ENCODE measurements at regions not wholly inside any gene's neighbourhood (a gene's known extent, or its start where the extent isn't known, plus 50 kb on each side); places are given as distances from the start of the nearest gene placed in this dataset.
"Not testable (repeated sequence)": the region's sequence is repeated elsewhere in the genome, so short reads cannot be mapped to it uniquely, and the experiment has no call there.

GRCh38 chrX:151042842-151043241, 59.7 kb downstream of the HMGB3 start:
- Mint-ChIP-seq H3K36me3 (ENCODE audit: low read depth) (no peaks in the 10 kb centered on the region), H3K27ac (no peak overlapping the region), H3K4me3 (no peak overlapping the region), H3K4me1 (ENCODE audit: low read depth) (peaks cover 6% of the 10 kb centered on the region), H3K9me3 (no peaks in the 10 kb centered on the region), H3K27me3 (peaks cover 7% of the 10 kb centered on the region)
- intact Hi-C loops (cut with micrococcal nuclease), result no loop called here

GRCh38 chrX:151066373-151066772, 83.2 kb downstream of the HMGB3 start:
- H3K9me3 Mint-ChIP-seq; intact Hi-C loops (cut with micrococcal nuclease); H3K27ac Mint-ChIP-seq; H3K27me3 Mint-ChIP-seq; H3K4me1 Mint-ChIP-seq (ENCODE audit: low read depth); H3K36me3 Mint-ChIP-seq (ENCODE audit: low read depth); H3K4me3 Mint-ChIP-seq: not testable (repeated sequence)

- Mint-ChIP-seq H3K4me3 (no peak overlapping the region), H3K9me3 (no peaks in the 10 kb centered on the region), H3K27ac (no peak overlapping the region), H3K4me1 (ENCODE audit: low read depth) (no peaks in the 10 kb centered on the region), H3K36me3 (ENCODE audit: low read depth) (no peaks in the 10 kb centered on the region), H3K27me3 (no peaks in the 10 kb centered on the region)
- intact Hi-C loops (cut with micrococcal nuclease), result no loop called here
Measured at GRCh38 chrX:151073767-151074166, 90.6 kb downstream of the HMGB3 start.

GRCh38 chrX:151081016-151081415, 95.4 kb upstream of the GPR50 start:
- Mint-ChIP-seq H3K9me3 (no peaks in the 10 kb centered on the region), H3K4me3 (no peak overlapping the region), H3K4me1 (ENCODE audit: low read depth) (peaks cover 5% of the 10 kb centered on the region), H3K36me3 (ENCODE audit: low read depth) (no peaks in the 10 kb centered on the region), H3K27ac (no peak overlapping the region), H3K27me3 (peaks cover 23% of the 10 kb centered on the region)
- intact Hi-C loops (cut with micrococcal nuclease), result no loop called here

- Mint-ChIP-seq H3K36me3 (ENCODE audit: low read depth) (no peaks in the 10 kb centered on the region), H3K27ac (no peak overlapping the region), H3K4me3 (peak overlapping the region; percentile 39), H3K9me3 (no peaks in the 10 kb centered on the region), H3K4me1 (ENCODE audit: low read depth) (peaks cover 5% of the 10 kb centered on the region), H3K27me3 (peaks cover 23% of the 10 kb centered on the region)
- intact Hi-C loops (cut with micrococcal nuclease), result loop anchor here (1.0 kb wide), 1 partner anchor 310 kb away; no protein-coding TSS in a partner anchor
Measured at GRCh38 chrX:151082077-151082948, 94.1 kb upstream of the GPR50 start.

- Mint-ChIP-seq H3K36me3 (ENCODE audit: low read depth) (no peaks in the 10 kb centered on the region), H3K4me1 (ENCODE audit: low read depth) (peaks cover 5% of the 10 kb centered on the region), H3K27ac (no peak overlapping the region), H3K4me3 (no peak overlapping the region), H3K9me3 (no peaks in the 10 kb centered on the region), H3K27me3 (peaks cover 23% of the 10 kb centered on the region)
- intact Hi-C loops (cut with micrococcal nuclease), result no loop called here
Measured at GRCh38 chrX:151084454-151084853, 91.9 kb upstream of the GPR50 start.

GRCh38 chrX:151085207-151085606, 91.2 kb upstream of the GPR50 start:
- Mint-ChIP-seq H3K27ac (no peak overlapping the region), H3K4me1 (ENCODE audit: low read depth) (peaks cover 5% of the 10 kb centered on the region)
- intact Hi-C loops (cut with micrococcal nuclease), result no loop called here

GRCh38 chrX:151088221-151088620, 88.2 kb upstream of the GPR50 start:
- H3K4me1 Mint-ChIP-seq (ENCODE audit: low read depth), result peaks cover 3% of the 10 kb centered on the region
- H3K9me3 Mint-ChIP-seq, result no peaks in the 10 kb centered on the region
- H3K27me3 Mint-ChIP-seq, result peaks cover 7% of the 10 kb centered on the region
- no peaks in the 10 kb centered on the region for H3K36me3 Mint-ChIP-seq (ENCODE audit: low read depth)
- H3K27ac Mint-ChIP-seq, result no peak overlapping the region
- intact Hi-C loops (cut with micrococcal nuclease), result no loop called here
- no peak overlapping the region for H3K4me3 Mint-ChIP-seq

More at GRCh38 chrX:151085207-151085606, 91.2 kb upstream of the GPR50 start:
- Mint-ChIP-seq H3K9me3 (no peaks in the 10 kb centered on the region), H3K27me3 (peaks cover 23% of the 10 kb centered on the region), H3K36me3 (ENCODE audit: low read depth) (no peaks in the 10 kb centered on the region), H3K4me3 (no peak overlapping the region)

GRCh38 chrX:151099001-151099400, 77.4 kb upstream of the GPR50 start:
- no peaks in the 10 kb centered on the region for H3K36me3 Mint-ChIP-seq (ENCODE audit: low read depth)
- no peak overlapping the region for H3K4me3 Mint-ChIP-seq
- no peak overlapping the region for H3K27ac Mint-ChIP-seq
- peaks cover 6% of the 10 kb centered on the region for H3K4me1 Mint-ChIP-seq (ENCODE audit: low read depth)
- intact Hi-C loops (cut with micrococcal nuclease), result no loop called here
- no peaks in the 10 kb centered on the region for H3K9me3 Mint-ChIP-seq
- H3K27me3 Mint-ChIP-seq, result peaks cover 8% of the 10 kb centered on the region

GRCh38 chrX:151100799-151101198, 75.6 kb upstream of the GPR50 start:
- Mint-ChIP-seq H3K4me1 (ENCODE audit: low read depth) (peaks cover 6% of the 10 kb centered on the region), H3K4me3 (no peak overlapping the region), H3K36me3 (ENCODE audit: low read depth) (no peaks in the 10 kb centered on the region), H3K27me3 (peaks cover 8% of the 10 kb centered on the region), H3K9me3 (no peaks in the 10 kb centered on the region), H3K27ac (no peak overlapping the region)
- intact Hi-C loops (cut with micrococcal nuclease), result no loop called here

- H3K27ac Mint-ChIP-seq; H3K36me3 Mint-ChIP-seq (ENCODE audit: low read depth); H3K27me3 Mint-ChIP-seq; intact Hi-C loops (cut with micrococcal nuclease); H3K9me3 Mint-ChIP-seq; H3K4me3 Mint-ChIP-seq; H3K4me1 Mint-ChIP-seq (ENCODE audit: low read depth): not testable (repeated sequence)
Measured at GRCh38 chrX:151113200-151113599, 63.2 kb upstream of the GPR50 start.

Measured in dendritic cell treated with granulocyte-macrophage colony-stimulating factor and Interleukin-4, amounts not matched to agents 40 ng/mL and 50 ng/mL, for 4 days (primary cell).